NCI-H82 treated with DMSO at 0.1 percent for 48 hours (cell line): ENCODE measurements at regions not wholly inside any gene's neighbourhood (a gene's known extent, or its start where the extent isn't known, plus 50 kb on each side); places are given as distances from the start of the nearest gene placed in this dataset.
"Not testable (repeated sequence)": the region's sequence is repeated elsewhere in the genome, so short reads cannot be mapped to it uniquely, and the experiment has no call there.

Experiments used
- DNase-seq: peaks from one replicate; lab custom pipeline; 2025; ENCODE audit not compliant: unreplicated experiment; lab: John Stamatoyannopoulos, UW

GRCh38 chr18:34942276-34942675 lies 98.9 kb upstream of the MAPRE2 start:
- DNase-seq: no peak

GRCh38 chr18:34942975-34943374 lies 98.2 kb upstream of the MAPRE2 start:
- no peak for DNase-seq

GRCh38 chr18:34943587-34943986 lies 97.6 kb upstream of the MAPRE2 start:
- DNase-seq: no peak

GRCh38 chr18:34947711-34948125 lies 93.5 kb upstream of the MAPRE2 start:
- no peak for DNase-seq

GRCh38 chr18:34951625-34952379 lies 89.4 kb upstream of the MAPRE2 start:
- DNase-seq: no peak

- DNase-seq: no peak
Measured at GRCh38 chr18:34953212-34953611, 88.0 kb upstream of the MAPRE2 start.

GRCh38 chr18:34955494-34955893 lies 85.7 kb upstream of the MAPRE2 start:
- DNase-seq: not testable (repeated sequence)

- no peak for DNase-seq
Measured at GRCh38 chr18:34956663-34957062, 84.5 kb upstream of the MAPRE2 start.

GRCh38 chr18:34957119-34957863 lies 83.9 kb upstream of the MAPRE2 start:
- no peak for DNase-seq

- no peak for DNase-seq
Measured at GRCh38 chr18:34957864-34958259, 83.4 kb upstream of the MAPRE2 start.

GRCh38 chr18:34959211-34959829 lies 81.9 kb upstream of the MAPRE2 start:
- no peak for DNase-seq

- no peak for DNase-seq
Measured at GRCh38 chr18:34959989-34960388, 81.2 kb upstream of the MAPRE2 start.

- no peak for DNase-seq
Measured at GRCh38 chr18:34965108-34965507, 76.1 kb upstream of the MAPRE2 start.

GRCh38 chr18:34965566-34965965 lies 75.6 kb upstream of the MAPRE2 start:
- no peak for DNase-seq

- no peak for DNase-seq
Measured at GRCh38 chr18:34970106-34970505, 71.1 kb upstream of the MAPRE2 start.

- DNase-seq: no peak
Measured at GRCh38 chr18:34971313-34971712, 69.9 kb upstream of the MAPRE2 start.

- no peak for DNase-seq
Measured at GRCh38 chr18:34972765-34973414, 68.3 kb upstream of the MAPRE2 start.

- DNase-seq: no peak
Measured at GRCh38 chr18:34976123-34976522, 65.1 kb upstream of the MAPRE2 start.

- no peak for DNase-seq
Measured at GRCh38 chr18:34976534-34976898, 64.7 kb upstream of the MAPRE2 start.

- DNase-seq: peak; percentile 27
Measured at GRCh38 chr18:34976899-34977837, 64.0 kb upstream of the MAPRE2 start.
